RWPE2 (cell line): ENCODE measurements at regions not wholly inside any gene's neighbourhood (a gene's known extent, or its start where the extent isn't known, plus 50 kb on each side); places are given as distances from the start of the nearest gene placed in this dataset.

ENCODE experiments used
- ATAC-seq: fragments of 200-7000 bp; cut with Tn5 transposase; 3 replicates; pipeline ENCODE4 v1.9.1; 2021; ENCODE audit warnings: low read depth
- DNase-seq: peaks from one replicate; pipeline ENCODE4 v3.0.0-alpha.2; 2020; ENCODE audit warnings: low spot score
- H3K27ac ChIP-seq: fragments of 450-650 bp; 2 replicates; pipeline ENCODE4 v1.5.1; 2017; ENCODE audit warnings: mild to moderate bottlenecking; ENCODE audit not compliant: poor library complexity, severe bottlenecking
- H3K27me3 ChIP-seq: fragments of 250-450 bp; sonication (Bioruptor Pico); 2 replicates; pipeline ENCODE4 v1.5.1; 2021; ENCODE audit warnings: mild to moderate bottlenecking, moderate library complexity; ENCODE audit not compliant: insufficient read depth, poor library complexity, severe bottlenecking
- H3K36me3 ChIP-seq: fragments of 250-450 bp; sonication (Bioruptor Pico); 2 replicates; pipeline ENCODE4 v1.5.1; 2020; ENCODE audit warnings: low read depth, mild to moderate bottlenecking, moderate library complexity
- H3K4me1 ChIP-seq: fragments of 250-450 bp; sonication (Bioruptor Pico); 2 replicates; pipeline ENCODE4 v1.5.1; 2021; ENCODE audit warnings: mild to moderate bottlenecking, moderate library complexity; ENCODE audit not compliant: insufficient read depth, poor library complexity, severe bottlenecking
- H3K4me3 ChIP-seq: fragments of 250-450 bp; sonication (Bioruptor Pico); 2 replicates; pipeline ENCODE4 v1.5.1; 2021; ENCODE audit warnings: mild to moderate bottlenecking, moderate library complexity; ENCODE audit not compliant: severe bottlenecking
- H3K9me3 ChIP-seq: fragments of 250-450 bp; sonication (Bioruptor Pico); 2 replicates; pipeline ENCODE4 v1.5.1; 2021; ENCODE audit warnings: mild to moderate bottlenecking, moderate library complexity; ENCODE audit not compliant: severe bottlenecking
- TF ChIP-seq, protein P1 (sequence below): fragments of 450-650 bp; IDR thresholded peaks from one replicate; pipeline ENCODE4 v1.5.1; 2017; ENCODE audit warnings: mild to moderate bottlenecking, moderate library complexity; ENCODE audit not compliant: poor library complexity, severe bottlenecking

DNA sequence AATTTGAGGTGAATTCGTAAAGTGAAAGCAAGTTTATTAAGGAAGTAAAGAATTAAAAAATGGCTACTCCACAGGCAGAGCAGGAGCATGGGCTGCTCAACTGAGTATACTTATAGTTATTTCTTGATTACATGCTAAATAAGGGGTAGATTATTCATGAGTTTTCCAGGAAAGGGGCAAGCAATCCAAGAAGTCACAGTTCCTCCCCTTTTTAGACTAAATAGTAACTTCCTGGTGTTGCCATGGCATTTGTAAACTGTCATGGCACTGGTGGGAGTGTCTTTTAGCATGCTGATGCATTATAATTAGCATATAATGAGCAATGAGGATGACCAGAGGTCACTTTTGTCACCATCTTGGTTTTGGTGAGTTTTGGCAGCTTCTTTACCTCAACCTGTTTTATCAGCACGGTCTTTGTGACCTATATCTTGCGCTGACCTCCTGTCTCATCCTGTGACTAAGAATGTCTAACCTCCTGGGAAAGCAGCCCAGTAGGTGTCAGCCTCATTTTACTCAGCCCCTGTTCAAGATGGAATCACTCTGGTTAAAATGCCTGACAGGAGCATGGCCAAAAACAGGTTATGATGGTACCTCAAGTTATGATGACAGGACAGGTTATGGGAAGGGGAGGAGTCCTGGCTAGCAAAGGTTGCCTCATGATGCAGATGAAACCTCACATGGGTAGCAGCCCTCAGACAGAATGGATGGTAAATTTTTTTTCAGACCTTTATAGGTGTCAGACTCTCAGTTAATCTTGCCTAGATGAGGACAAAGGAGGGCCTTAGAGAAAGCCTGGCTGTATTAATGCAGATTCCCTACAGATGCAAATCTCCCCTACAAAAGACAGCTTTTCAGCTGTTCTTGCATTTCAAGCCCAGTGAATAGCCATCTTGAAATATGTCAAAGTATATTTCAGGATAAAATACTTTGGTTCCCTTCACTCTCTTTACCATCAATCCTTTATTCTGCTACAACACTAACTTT is 49.7 kb downstream of the SIPA1L2 start:
- TF ChIP-seq, protein P1, sequence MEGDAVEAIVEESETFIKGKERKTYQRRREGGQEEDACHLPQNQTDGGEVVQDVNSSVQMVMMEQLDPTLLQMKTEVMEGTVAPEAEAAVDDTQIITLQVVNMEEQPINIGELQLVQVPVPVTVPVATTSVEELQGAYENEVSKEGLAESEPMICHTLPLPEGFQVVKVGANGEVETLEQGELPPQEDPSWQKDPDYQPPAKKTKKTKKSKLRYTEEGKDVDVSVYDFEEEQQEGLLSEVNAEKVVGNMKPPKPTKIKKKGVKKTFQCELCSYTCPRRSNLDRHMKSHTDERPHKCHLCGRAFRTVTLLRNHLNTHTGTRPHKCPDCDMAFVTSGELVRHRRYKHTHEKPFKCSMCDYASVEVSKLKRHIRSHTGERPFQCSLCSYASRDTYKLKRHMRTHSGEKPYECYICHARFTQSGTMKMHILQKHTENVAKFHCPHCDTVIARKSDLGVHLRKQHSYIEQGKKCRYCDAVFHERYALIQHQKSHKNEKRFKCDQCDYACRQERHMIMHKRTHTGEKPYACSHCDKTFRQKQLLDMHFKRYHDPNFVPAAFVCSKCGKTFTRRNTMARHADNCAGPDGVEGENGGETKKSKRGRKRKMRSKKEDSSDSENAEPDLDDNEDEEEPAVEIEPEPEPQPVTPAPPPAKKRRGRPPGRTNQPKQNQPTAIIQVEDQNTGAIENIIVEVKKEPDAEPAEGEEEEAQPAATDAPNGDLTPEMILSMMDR: no peak
- H3K27me3 ChIP-seq: no peaks in the 10 kb centered on the region
- H3K27ac ChIP-seq: no peak overlapping the region
- no peaks in the 10 kb centered on the region for H3K36me3 ChIP-seq
- no peak for DNase-seq
- no peaks in the 10 kb centered on the region for H3K9me3 ChIP-seq
- H3K4me1 ChIP-seq: no peaks in the 10 kb centered on the region
- no peak overlapping the region for H3K4me3 ChIP-seq
- no peak for ATAC-seq

- DNase-seq (no peak), ATAC-seq (no peak)
- no peak overlapping the region for H3K4me3 ChIP-seq
Observed at GRCh38 chr1:232579466-232579865, 50.5 kb downstream of the SIPA1L2 start.

DNA sequence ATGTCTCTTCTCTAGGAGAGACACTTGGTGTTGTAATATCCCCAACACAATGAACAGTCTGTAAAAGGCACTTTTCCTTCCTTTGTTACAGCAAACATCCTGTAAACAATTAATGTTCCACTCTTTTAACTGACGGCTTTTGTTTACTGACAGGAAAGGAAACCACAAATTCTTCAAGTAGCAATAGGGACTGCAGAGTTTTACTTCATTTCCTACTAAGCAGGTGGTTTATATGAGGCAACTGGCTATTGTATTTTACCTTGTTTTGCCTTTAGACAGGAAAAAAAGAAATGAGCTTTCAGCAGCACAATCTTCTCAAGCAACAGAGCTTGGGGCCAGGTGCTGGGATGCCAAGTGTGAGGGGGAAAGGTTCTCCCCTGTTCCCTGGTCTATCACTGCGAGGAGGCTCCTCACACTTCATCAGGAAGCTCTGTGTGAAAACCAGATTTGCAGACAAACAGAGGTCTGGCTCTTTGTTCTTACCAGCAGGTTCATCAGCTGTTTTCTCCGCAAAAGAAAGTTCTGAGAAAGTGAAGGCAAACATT is 51.2 kb downstream of the SIPA1L2 start:
- ATAC-seq (no peak), DNase-seq (no peak)
- Histone ChIP-seq H3K27me3 (no peaks in the 10 kb centered on the region), H3K4me1 (no peaks in the 10 kb centered on the region), H3K4me3 (no peak overlapping the region), H3K36me3 (no peaks in the 10 kb centered on the region), H3K9me3 (no peaks in the 10 kb centered on the region), H3K27ac (no peak overlapping the region)
- TF ChIP-seq, protein P1: no peak

More at GRCh38 chr1:232579466-232579865, 50.5 kb downstream of the SIPA1L2 start:
- no peaks in the 10 kb centered on the region for H3K36me3 ChIP-seq
- TF ChIP-seq, protein P1: no peak
- no peaks in the 10 kb centered on the region for H3K4me1 ChIP-seq
- no peaks in the 10 kb centered on the region for H3K9me3 ChIP-seq
- no peaks in the 10 kb centered on the region for H3K27me3 ChIP-seq
- H3K27ac ChIP-seq: no peak overlapping the region

- DNase-seq: no peak
- TF ChIP-seq, protein P1: no peak
- H3K27me3 ChIP-seq: no peaks in the 10 kb centered on the region
Observed at GRCh38 chr1:232577772-232578171, 52.2 kb downstream of the SIPA1L2 start.

More at GRCh38 chr1:232577772-232578171, 52.2 kb downstream of the SIPA1L2 start:
- no peaks in the 10 kb centered on the region for H3K4me1 ChIP-seq
- H3K4me3 ChIP-seq: no peak overlapping the region
- no peak overlapping the region for H3K27ac ChIP-seq
- no peaks in the 10 kb centered on the region for H3K36me3 ChIP-seq
- no peak for ATAC-seq
- no peaks in the 10 kb centered on the region for H3K9me3 ChIP-seq
